Stimulated activated CD4-positive, alpha-beta T cell treated with anti-CD3 and anti-CD28 coated beads, Interleukin-12 subunit alpha, Interleukin-12 subunit beta, amount 100 ng/mL, for 48 hours (primary cell): ENCODE measurements at regions not wholly inside any gene's neighbourhood (a gene's known extent, or its start where the extent isn't known, plus 50 kb on each side); places are given as distances from the start of the nearest gene placed in this dataset.

ENCODE experiments used
- DNase-seq, 3 donors: peaks; one replicate each; pipeline ENCODE4 v3.0.0-alpha.2; 2020; ENCODE audit warnings: low read depth in 2 of 3, low spot score in 1 of 3

GRCh38 chr4:177937041-177937440 lies 494.8 kb upstream of the AGA start:
- DNase-seq: no peak

GRCh38 chr4:177938226-177938625 lies 496.0 kb upstream of the AGA start:
- no peak for DNase-seq

GRCh38 chr4:177945268-177945667 lies 503.0 kb upstream of the AGA start:
- DNase-seq: no peak

DNA sequence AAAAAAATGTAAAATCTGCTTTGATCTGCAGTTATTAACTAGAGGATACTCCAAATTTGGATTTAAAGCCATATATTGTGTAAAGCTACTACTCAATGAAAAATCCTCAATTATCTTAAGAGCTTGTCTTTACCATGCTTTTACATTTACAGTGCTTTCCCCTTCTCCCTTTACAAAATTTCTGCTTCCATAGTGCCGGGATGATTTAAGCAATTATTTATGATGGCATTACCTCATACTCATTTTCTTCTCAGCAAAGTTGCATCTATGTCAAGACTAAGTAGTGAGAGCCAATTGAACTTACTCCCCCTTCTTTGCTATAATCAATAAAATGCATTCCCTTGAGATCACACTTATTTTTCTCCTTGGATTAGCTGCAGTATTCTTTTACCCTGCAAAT lies 505.4 kb upstream of the AGA start:
- DNase-seq: no peak

DNA sequence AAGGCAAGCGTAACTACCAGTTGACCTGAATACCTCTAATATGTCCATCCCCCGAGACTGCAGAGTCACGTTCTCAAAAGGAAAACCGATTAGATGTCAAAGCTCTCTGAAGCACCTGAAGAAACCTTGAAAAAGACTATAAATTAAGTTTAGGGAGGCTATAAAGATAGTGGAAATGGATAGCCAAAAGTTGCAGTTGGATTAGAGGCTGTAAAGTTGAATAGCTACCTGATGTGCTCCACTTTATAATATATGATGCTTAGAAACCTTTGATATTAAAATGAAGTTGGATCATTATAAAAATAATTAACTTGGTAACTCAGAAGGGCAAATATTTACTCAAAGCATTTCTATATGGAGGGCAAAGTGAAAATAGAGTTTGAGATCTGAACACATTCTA lies 506.6 kb upstream of the AGA start:
- DNase-seq: no peak

GRCh38 chr4:177951026-177951425 lies 508.8 kb upstream of the AGA start:
- DNase-seq: no peak

GRCh38 chr4:177952723-177953122 lies 510.5 kb upstream of the AGA start:
- no peak for DNase-seq

DNA sequence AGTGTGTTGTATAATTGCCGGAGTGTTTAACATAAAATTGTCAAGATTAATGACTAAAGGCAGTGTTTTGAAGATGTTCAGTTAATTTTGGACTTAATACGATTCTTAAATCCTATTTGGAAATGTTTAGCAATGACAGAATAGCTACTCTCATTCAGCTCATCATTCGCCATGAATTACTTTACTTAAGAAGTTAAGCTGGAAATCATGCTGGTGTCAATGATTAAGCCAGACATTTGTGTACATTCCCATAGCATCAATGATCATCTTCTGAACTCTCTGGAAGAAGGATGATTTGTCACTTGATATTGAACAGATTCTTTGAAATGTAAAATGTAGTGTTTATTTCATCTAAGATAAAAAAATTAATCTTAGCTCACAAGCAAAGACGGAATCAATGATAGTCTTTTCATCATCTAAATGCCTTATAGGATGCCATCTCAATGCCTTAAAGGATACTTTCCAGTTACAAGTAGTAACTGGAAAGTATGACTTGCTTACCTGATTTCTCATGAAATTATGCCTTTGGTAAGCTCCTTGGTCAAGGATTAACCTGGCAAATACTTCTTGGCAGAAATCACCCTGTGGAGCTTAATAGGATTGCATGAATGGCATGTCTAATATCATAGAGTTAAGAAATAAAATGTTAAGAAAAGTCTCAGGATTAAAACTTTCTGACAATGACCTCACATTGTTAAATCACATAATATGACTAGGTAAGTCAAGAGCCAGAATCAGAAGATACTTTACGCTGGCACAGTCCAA lies 515.5 kb upstream of the AGA start:
- DNase-seq: no peak

DNA sequence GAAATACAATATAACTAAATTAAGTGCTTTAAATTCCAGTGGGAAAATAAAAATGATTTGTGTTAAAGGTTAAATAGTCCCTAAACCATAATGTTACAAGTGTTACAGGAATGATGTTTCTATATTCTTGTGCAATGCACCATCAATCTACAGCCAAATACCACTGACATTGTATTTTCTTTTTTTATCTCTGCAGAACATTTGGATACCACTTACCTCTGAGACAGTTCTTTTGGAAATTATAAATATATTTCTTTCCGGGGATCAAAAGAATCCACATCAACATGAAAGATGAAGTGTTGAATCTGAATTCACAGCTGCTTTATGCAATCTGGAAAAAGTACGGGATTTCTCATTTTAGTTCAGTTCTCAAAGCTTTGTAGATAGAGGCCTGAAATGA lies 518.3 kb upstream of the AGA start:
- DNase-seq: no peak

GRCh38 chr4:177961761-177962380 lies 519.6 kb upstream of the AGA start:
- no peak for DNase-seq

GRCh38 chr4:177964061-177964460 lies 521.8 kb upstream of the AGA start:
- no peak for DNase-seq

GRCh38 chr4:177964693-177965168 lies 522.5 kb upstream of the AGA start:
- DNase-seq: no peak

GRCh38 chr4:177967328-177967727 lies 525.1 kb upstream of the AGA start:
- DNase-seq: no peak

DNA sequence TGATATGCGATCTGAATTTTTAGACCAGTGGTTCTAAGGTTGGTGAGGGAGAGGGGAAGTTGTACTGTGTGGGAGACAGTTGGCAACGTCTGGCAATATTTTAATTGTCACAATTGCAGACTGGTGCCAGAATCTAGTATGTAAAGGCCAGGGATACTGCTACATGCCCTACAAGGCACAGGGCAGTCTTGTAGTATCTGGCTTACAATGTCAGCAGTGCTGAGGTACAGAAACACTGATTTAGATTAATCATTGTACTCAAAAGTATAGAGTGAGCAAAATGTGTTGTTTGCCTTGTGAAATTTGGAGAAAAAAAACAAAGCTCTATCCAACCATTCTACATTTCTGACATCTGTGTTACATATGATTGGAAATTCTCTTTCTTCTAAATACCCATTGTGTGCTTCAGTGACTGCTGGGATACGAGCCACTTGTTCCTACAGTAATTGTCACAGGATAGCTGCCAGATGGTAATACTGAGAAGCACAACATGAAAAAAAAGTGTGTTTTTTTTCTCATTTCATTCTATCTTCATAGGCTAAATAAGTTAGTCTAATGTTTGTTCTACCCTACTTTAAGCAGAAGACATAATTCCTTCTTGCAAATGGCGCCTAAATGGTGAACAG lies 526.7 kb upstream of the AGA start:
- no peak for DNase-seq

GRCh38 chr4:177974461-177974860 lies 532.2 kb upstream of the AGA start:
- DNase-seq: no peak

DNA sequence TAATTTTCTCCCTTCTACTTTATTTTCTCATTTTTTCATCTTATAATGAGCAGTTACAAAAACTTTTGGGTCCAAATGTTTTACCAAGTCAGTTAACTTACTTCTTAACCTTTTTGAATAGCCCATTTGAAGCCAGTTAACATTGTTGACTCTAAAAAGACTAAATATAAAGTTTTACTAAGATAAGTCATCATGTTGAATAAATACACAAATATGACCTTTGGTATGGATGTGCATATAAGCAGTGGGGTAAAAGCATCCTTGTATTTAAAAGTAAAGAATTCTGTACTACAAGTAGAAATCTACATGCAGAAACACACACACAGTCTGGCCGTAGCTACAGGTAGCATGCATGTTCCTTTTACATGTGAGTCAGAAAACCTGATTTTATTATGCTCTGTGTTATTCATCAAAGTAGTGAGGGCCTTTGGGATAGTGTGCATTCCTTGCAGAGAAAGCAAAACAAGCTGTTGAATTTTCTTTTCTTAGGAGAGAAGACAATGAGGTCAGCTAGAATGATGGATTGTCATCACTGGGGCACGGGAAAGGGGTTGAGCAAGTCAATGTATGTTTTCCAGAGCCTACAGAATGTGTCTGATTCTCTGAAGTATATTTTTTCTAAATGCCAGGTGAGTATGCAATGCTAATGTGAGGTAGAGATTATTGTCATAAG lies 533.2 kb upstream of the AGA start:
- DNase-seq: no peak

- no peak for DNase-seq
Measured at GRCh38 chr4:177986236-177986635, 544.0 kb upstream of the AGA start.

DNA sequence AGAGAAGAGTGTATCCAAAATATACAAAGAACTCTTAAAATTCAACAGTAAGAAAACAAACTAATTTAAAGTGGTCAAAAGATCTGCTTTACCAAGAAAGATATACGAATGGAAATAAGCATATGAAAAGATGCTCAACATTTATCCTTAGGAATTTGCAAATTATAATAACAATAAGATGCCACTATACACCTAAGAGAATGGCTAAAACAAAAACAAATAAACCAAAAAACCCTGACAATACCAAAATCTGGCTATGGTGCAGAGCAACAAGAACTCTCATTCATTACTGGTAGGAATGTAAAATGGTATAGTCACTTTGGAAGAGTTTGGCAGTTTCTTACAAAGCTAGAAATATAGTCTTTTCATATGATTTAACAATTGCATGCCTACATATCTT lies 545.7 kb upstream of the AGA start:
- DNase-seq: no peak

- no peak for DNase-seq
Measured at GRCh38 chr4:177989503-177990201, 547.4 kb upstream of the AGA start.

DNA sequence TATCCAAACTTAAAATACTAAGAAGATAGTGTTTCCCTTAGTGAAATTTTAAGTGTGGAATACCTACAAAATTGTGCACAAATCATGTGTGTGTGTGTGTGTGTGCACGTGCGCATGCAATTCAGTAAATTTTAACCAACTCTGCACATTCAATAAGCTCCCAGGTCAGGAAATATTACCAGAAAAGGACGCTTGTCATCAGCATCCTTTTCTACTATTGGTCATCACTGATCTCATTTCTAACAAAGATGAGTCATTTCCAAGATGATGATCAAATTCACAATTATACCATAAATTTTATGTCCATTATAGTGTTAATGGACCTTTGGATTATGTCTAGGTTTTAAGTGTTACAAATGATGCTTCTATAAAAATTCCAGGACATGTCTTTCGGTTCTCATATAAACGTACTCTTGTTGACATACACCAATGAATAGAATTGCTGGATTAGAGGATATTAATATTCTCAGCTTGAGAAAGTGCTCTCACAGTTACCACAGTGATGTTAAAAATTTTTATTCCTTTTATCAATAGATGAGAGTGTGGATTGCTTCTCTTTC lies 560.9 kb upstream of the AGA start:
- no peak for DNase-seq

DNA sequence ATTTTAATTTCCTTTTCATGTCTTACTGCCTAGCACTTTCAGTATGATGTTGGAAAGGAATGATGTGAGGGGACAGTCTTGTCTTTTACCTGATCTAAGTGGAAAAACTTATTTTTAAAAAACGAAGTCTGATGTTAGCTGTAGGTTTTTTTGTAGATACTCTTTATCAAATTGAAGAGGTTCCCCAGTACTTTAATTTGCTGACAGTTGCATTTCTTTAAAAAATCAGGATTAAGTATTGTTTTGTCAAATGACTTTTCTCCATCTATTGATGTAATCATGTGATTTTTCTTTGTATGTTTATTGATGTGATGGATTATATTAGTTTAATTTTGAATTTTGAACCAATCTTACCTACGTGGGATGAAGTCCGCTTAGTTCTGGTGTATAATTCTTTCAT lies 568.4 kb upstream of the AGA start:
- DNase-seq: no peak
